ENCODE measurements at regions not wholly inside any gene's neighbourhood (a gene's known extent, or its start where the extent isn't known, plus 50 kb on each side); places are given as distances from the start of the nearest gene placed in this dataset.

- TF ChIP-seq, protein P1, sequence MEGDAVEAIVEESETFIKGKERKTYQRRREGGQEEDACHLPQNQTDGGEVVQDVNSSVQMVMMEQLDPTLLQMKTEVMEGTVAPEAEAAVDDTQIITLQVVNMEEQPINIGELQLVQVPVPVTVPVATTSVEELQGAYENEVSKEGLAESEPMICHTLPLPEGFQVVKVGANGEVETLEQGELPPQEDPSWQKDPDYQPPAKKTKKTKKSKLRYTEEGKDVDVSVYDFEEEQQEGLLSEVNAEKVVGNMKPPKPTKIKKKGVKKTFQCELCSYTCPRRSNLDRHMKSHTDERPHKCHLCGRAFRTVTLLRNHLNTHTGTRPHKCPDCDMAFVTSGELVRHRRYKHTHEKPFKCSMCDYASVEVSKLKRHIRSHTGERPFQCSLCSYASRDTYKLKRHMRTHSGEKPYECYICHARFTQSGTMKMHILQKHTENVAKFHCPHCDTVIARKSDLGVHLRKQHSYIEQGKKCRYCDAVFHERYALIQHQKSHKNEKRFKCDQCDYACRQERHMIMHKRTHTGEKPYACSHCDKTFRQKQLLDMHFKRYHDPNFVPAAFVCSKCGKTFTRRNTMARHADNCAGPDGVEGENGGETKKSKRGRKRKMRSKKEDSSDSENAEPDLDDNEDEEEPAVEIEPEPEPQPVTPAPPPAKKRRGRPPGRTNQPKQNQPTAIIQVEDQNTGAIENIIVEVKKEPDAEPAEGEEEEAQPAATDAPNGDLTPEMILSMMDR (IDR thresholded peaks at IDR 0.05; ENCODE audit: poor library complexity) = no peak
- no peak for TF ChIP-seq EZH2 (IDR thresholded peaks at IDR 0.05; ENCODE audit: borderline replicate concordance)
Observed at GRCh38 chr16:64121473-64121872, 1000.4 kb downstream of the CDH11 start.
